ENCODE measurements at regions not wholly inside any gene's neighbourhood (a gene's known extent, or its start where the extent isn't known, plus 50 kb on each side); places are given as distances from the start of the nearest gene placed in this dataset.
A peak's percentile ranks its signal among the peaks of the same experiment; 100 is the strongest.
"Not testable (repeated sequence)": the region's sequence is repeated elsewhere in the genome, so short reads cannot be mapped to it uniquely, and the experiment has no call there.

- DNase-seq = not testable (repeated sequence)
Observed at GRCh38 chr20:48020696-48021095, 235.4 kb upstream of the SULF2 start.

- no peak for DNase-seq
Observed at GRCh38 chr20:48019940-48020339, 234.7 kb upstream of the SULF2 start.

GRCh38 chr20:48019496-48019895 lies 234.2 kb upstream of the SULF2 start:
- DNase-seq = no peak

- DNase-seq = not testable (repeated sequence)
Observed at GRCh38 chr20:48018851-48019250, 233.6 kb upstream of the SULF2 start.

- no peak for DNase-seq
Observed at GRCh38 chr20:48017992-48018391, 232.7 kb upstream of the SULF2 start.

GRCh38 chr20:48017509-48017908 lies 232.2 kb upstream of the SULF2 start:
- no peak for DNase-seq

- DNase-seq = no peak
Observed at GRCh38 chr20:48015943-48016723, 230.9 kb upstream of the SULF2 start.

- no peak for DNase-seq
Observed at GRCh38 chr20:48015141-48015910, 230.0 kb upstream of the SULF2 start.

- DNase-seq = no peak
Observed at GRCh38 chr20:48012401-48012974, 227.2 kb upstream of the SULF2 start.

- DNase-seq = no peak
Observed at GRCh38 chr20:48011025-48011424, 225.7 kb upstream of the SULF2 start.

- no peak for DNase-seq
Observed at GRCh38 chr20:48010623-48011022, 225.3 kb upstream of the SULF2 start.

GRCh38 chr20:48008850-48009515 lies 223.7 kb upstream of the SULF2 start:
- no peak for DNase-seq

GRCh38 chr20:48007351-48007750 lies 222.1 kb upstream of the SULF2 start:
- peak; percentile 28 for DNase-seq

- DNase-seq = no peak
Observed at GRCh38 chr20:48006036-48006833, 221.0 kb upstream of the SULF2 start.

GRCh38 chr20:48003021-48003420 lies 217.7 kb upstream of the SULF2 start:
- DNase-seq = no peak

- peak; percentile 69 for DNase-seq
Observed at GRCh38 chr20:48002517-48002970, 217.3 kb upstream of the SULF2 start.

- DNase-seq = peak; percentile 58
Observed at GRCh38 chr20:47999166-47999565, 213.9 kb upstream of the SULF2 start.

GRCh38 chr20:47998736-47999135 lies 213.5 kb upstream of the SULF2 start:
- peak; percentile 77 for DNase-seq

GRCh38 chr20:47995661-47996060 lies 210.4 kb upstream of the SULF2 start:
- DNase-seq = no peak

GRCh38 chr20:47993817-47994216 lies 208.5 kb upstream of the SULF2 start:
- no peak for DNase-seq

GRCh38 chr20:47993035-47993755 lies 207.9 kb upstream of the SULF2 start:
- no peak for DNase-seq
